ENCODE measurements at regions not wholly inside any gene's neighbourhood (a gene's known extent, or its start where the extent isn't known, plus 50 kb on each side); places are given as distances from the start of the nearest gene placed in this dataset.
"Not testable (repeated sequence)": the region's sequence is repeated elsewhere in the genome, so short reads cannot be mapped to it uniquely, and the experiment has no call there.

DNA sequence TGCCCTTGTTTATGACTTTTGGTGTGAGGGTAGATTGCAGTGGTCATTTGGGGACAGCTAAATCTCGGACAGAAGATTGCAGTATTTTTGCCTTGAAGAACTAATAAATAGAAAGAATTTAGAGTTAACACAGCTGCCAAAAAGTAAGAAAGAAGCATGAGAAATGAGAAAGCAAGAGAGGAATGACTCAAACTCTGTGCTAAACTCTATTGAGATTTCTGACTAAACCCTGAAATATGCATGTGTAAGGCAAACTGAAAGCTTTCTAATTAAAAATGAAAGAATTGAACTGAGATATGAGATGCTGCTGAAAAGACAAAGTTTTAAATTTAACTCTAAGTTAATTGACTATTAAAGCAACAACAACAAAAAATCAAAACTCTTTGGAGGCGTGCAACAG lies 791.3 kb downstream of the RAB28 start:
- no peak for DNase-seq (ENCODE audit: low read depth)

DNA sequence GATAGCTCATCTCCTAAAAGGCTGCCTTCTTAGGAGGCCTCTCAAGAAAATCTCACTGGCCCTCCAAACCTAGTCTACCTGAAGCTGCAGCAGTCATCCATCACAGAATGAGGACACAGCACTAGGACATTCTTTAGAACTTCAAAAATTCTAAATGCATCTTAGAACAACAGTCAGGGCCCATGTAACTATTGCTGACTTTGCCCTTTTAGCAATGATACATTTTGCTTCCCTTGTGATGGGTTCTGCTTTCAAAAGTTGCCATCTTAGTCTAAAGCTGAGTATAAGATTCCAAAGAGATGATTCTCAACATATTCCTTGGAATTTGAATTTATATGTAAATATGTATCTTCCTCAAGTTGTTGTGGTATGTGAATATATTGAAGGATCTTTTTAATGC lies 793.0 kb downstream of the RAB28 start:
- no peak for DNase-seq (ENCODE audit: low read depth)

- DNase-seq (ENCODE audit: low read depth): no peak
Measured at GRCh38 chr4:12689457-12689856, 794.7 kb downstream of the RAB28 start.

GRCh38 chr4:12679217-12679616 lies 804.9 kb downstream of the RAB28 start:
- DNase-seq (ENCODE audit: low read depth): no peak

- DNase-seq (ENCODE audit: low read depth): no peak
Measured at GRCh38 chr4:12674184-12674583, 810.0 kb downstream of the RAB28 start.

DNA sequence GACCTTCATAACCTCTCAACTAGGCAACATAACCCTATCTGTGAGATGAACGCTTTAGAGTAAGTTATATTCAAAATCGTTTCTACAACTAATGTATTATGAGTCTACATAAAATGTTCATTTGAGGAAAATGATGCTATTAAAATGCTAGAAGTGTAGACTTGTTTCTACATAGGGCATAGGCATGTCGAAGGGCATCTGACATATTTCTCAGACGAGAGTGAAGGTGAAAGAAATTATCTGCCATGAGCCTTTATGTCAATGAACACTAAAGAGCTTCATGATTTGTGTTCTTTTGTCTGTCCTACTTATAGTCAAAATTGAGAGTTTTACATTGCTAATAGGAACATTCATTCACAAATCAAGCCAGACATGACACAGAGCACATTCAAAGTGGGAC lies 811.8 kb downstream of the RAB28 start:
- no peak for DNase-seq (ENCODE audit: low read depth)

DNA sequence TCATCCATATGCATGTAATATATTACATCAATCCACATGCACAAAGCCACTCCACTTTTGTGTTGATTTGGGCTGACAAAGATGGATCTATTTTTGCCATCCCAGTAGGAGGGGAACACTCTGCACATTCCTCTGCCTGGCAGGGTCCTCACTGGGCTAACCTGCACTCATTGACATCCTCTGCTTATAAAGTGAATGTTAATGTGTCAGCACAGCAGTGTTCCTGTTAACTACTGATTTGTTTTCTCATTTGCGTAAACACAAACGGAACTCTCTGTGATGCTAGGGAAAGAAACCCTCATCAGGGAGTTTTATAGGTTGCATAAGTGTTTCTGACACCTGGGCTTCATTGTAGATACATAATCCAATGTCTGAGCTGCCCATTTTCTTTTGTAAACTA lies 826.0 kb downstream of the RAB28 start:
- no peak for DNase-seq (ENCODE audit: low read depth)

DNA sequence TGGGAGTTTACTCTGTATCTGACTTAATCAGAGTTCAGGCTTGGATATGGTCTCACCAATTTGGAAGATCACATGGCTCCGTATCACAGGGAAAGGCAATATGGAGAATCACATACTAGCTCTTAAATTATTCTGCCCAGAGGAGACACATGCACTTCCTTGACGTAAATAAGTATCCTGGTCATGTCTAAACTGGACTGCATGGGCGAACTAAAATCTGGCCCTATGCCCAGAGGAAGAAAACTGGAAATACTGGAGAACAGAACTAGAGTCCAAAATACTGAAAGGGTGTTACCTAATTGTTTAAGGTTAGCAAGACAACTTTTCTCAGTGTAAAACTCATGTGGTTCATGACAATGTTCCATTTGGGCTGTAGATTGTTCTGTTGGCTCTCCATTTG lies 832.3 kb downstream of the RAB28 start:
- no peak for DNase-seq (ENCODE audit: low read depth)

DNA sequence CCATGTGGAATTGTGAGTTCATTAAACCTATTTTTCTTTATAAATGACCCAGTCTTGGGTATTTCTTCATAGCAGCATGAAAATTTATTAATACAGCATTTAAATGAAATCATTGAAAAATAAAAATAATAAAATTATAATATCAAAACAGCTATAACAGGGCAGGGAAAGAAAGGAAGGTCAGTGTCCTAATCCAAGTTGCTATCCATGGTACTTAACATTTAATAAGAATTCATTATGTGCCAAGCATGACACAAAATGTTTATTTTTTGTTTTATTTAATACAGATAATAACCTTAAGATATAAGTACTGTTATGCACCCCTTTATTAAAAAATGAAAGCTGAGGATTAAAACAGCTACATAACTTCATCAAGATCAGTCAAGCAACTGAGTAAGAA lies 838.4 kb downstream of the RAB28 start:
- no peak for DNase-seq (ENCODE audit: low read depth)

GRCh38 chr4:12644261-12644660 lies 839.9 kb downstream of the RAB28 start:
- no peak for DNase-seq (ENCODE audit: low read depth)

GRCh38 chr4:12636191-12636590 lies 847.9 kb downstream of the RAB28 start:
- no peak for DNase-seq (ENCODE audit: low read depth)

- DNase-seq (ENCODE audit: low read depth): no peak
Measured at GRCh38 chr4:12635629-12636028, 848.5 kb downstream of the RAB28 start.

GRCh38 chr4:12633053-12633651 lies 851.0 kb downstream of the RAB28 start:
- peak; percentile 14 for DNase-seq (ENCODE audit: low read depth)

GRCh38 chr4:12615822-12616221 lies 868.3 kb downstream of the RAB28 start:
- no peak for DNase-seq (ENCODE audit: low read depth)

GRCh38 chr4:12612876-12613275 lies 871.3 kb downstream of the RAB28 start:
- DNase-seq (ENCODE audit: low read depth): no peak

- not testable (repeated sequence) for DNase-seq (ENCODE audit: low read depth)
Measured at GRCh38 chr4:12609212-12609875, 874.8 kb downstream of the RAB28 start.

GRCh38 chr4:12595986-12596385 lies 888.2 kb downstream of the RAB28 start:
- no peak for DNase-seq (ENCODE audit: low read depth)

DNA sequence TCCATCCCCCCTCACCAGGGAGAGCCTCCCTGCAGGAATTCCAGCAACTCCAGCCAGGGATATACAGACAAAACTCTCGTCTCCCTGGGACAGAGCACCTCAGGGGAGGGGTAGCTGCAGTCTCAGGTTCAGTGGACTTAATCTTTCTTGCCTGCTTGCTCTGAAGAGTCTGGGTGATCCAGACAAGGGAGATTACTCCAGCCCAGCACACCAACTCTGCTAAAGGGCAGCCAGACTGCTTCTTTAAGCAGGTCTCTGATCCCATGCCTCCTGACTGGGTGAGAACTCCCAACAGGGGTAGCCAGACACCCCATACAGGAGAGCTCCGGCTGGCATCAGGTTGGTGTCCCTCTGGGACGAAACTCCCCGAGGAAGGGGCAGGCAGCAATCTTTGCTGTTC lies 888.7 kb downstream of the RAB28 start:
- no peak for DNase-seq (ENCODE audit: low read depth)

DNA sequence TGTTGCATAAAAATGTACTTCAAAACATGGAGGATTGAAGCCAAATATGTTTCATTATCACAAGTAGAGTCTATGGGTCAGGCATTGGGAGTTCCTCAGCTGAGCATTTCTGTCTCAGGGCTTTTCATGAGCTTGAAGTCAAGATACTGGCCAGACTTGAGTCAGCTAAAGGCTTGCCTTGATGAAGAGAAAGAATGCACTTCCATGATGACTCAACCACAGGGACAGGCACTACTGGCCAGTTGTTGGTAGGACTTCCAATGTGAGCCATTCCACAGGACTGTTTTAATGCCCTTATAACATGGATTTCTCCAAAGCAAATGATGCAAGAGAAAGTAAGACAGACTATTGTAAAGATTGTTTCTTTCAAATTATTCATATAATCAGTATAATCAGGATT lies 895.6 kb downstream of the RAB28 start:
- DNase-seq (ENCODE audit: low read depth): no peak

- no peak for DNase-seq (ENCODE audit: low read depth)
Measured at GRCh38 chr4:12586242-12587006, 897.7 kb downstream of the RAB28 start.

GRCh38 chr4:12584116-12584875 lies 899.8 kb downstream of the RAB28 start:
- DNase-seq (ENCODE audit: low read depth): no peak

DNA sequence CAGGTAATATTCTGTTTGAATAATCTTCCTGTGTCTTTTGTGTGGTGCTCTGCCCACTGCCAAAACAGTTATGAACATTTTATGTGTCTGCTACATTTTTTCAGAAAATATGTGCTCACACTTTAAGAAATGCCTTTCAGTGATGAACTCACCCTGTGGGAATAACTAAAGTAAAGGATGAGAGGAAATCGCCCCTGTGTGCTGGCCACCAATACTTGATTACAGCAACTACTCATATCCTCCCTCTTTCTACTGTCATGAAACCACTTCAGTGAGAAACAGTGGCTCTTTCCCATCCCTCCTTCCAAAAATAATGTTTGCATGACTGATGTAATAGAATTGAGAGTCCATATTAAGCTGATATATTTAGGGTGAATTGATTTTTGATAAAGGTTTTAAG lies 900.9 kb downstream of the RAB28 start:
- no peak for DNase-seq (ENCODE audit: low read depth)

- DNase-seq (ENCODE audit: low read depth): no peak
Measured at GRCh38 chr4:12580787-12581186, 903.4 kb downstream of the RAB28 start.
